Left cardiac atrium (tissue), 4 donors: ENCODE measurements at regions not wholly inside any gene's neighbourhood (a gene's known extent, or its start where the extent isn't known, plus 50 kb on each side); places are given as distances from the start of the nearest gene placed in this dataset.
"Not testable (repeated sequence)": the region's sequence is repeated elsewhere in the genome, so short reads cannot be mapped to it uniquely, and the experiment has no call there.

Experiments used
- ATAC-seq, 2 donors: fragments of 200-7000 bp; cut with Tn5 transposase; one replicate each; pipeline ENCODE4 v1.9.1; 2020; ENCODE audit warnings: mild to moderate bottlenecking in 2 of 2, moderate library complexity in 2 of 2
- DNase-seq: peaks from one replicate; pipeline ENCODE4 v3.0.0-alpha.2; 2020
- intact Hi-C, 2 donors: fragments of 100-400 bp; cut with DNase I; formaldehyde crosslinking; loops; one replicate each; pipeline versions ENCODE4 v1.14.1 to v1.15.1; 2022 to 2023
- donor health status: DM: no; HTN: yes; CAD: no.
- donor health status: DM: no; HTN: yes; CAD: no; lungs with severe emphysema.
- donor health status: DM: yes; HTN: yes; CAD: no.
- donor health status: Dilated cardiomyopathy.

DNA sequence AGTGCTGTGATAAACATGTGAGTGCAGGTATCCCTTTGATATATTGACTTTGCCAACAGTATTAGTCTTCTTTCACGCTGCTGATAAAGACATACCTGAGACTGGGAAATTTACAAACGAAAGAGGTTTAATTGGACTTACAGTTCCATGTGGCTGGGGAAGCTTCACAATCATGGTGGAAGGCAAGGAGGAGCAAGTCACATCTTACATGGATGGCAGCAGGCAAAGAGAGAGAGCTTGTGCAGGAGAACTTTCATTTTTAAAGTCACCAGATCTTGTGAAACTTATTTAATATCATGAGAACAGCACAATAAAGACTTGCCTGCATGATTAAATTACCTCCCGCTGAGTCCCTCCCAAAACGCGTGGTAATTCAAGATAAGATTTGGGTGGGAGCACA lies 277.9 kb upstream of the GCFC2 start:
- intact Hi-C loops, ATAC-seq, DNase-seq: not testable (repeated sequence)

DNA sequence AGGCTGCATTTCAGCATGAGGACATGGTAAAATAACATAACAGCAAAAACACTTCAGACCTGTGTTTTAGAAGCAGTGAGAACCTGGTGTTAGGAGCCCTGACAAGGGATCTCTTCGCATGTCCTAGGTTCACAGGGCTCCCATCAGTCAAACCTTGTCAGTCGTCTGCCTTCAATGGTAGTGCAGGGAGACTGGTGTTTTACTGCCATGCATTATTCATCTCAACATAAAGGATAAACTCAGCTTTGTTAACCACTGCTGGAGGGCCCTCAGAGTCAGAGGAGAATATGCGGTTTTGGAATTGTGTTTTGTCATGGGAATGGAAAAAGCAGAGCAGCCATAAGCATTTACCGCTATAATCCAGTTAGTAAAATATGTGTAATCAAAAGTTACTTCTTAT lies 275.9 kb upstream of the GCFC2 start:
- intact Hi-C loops = no loop called here
- ATAC-seq = no peak
- no peak for DNase-seq

DNA sequence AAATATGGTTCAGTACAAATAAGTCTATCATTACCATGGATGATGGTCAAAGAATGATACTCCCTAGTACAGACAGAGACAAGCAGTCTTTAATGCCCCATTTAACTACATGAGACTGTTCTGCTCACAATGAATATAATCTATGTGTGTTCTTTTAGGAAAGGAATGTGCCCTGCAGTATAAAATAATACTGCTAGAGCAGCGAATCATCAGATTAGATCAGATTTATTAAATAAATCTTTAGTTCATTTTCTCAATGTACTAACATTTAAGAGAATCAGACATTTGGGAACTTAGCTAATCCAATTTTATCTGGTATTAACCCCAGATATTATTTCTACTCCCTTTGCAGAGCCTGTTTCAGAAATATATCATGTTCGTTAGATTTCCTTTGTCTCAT lies 272.0 kb upstream of the GCFC2 start:
- DNase-seq (no peak), ATAC-seq (no peak)
- intact Hi-C loops = no loop called here

DNA sequence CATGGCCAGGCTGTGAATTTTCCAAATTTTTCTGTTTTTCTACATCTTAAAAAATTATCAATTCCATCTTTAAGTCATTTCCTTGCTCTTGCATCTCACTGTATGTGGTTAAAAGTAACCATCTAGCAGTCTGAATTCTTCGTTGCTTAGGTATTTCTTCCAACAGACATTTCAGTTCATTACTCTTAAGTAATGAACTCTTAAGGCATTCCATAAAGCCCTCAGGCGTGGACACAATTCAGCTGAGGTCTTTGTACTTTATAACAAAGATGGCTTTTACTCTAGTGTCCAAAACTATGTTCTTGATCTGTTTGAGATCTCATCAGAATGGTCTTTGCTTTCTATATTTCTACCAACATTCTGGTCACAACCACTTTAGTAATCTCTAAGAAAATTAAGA lies 253.9 kb upstream of the GCFC2 start:
- DNase-seq (no peak), ATAC-seq (no peak)
- intact Hi-C loops = no loop called here

DNA sequence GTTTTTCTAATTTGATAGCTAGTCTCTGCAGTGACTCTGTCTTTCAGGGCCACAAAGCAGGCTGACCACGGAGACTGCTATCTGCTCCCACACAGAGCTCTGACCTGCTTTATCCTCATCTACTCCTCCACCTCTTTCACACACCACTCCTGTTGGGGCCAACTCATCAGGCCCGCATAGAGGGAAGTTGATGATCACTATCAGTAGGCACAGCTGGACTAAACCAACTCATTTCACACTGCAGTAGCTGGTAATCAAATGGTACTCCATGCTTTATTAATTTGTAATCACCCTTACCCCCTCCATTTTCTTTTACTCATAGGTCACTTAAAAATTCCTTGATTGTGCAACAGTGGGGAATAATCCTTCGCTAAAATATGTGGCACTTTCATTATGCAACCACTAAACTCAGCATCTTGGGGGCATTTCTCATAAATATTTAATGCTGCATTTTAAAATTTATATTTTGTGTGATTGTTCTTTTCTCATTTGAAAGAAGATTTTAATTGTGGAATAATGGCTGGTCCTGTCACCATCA lies 249.8 kb upstream of the GCFC2 start:
- DNase-seq (no peak), ATAC-seq (no peak)
- intact Hi-C loops = no loop called here

DNA sequence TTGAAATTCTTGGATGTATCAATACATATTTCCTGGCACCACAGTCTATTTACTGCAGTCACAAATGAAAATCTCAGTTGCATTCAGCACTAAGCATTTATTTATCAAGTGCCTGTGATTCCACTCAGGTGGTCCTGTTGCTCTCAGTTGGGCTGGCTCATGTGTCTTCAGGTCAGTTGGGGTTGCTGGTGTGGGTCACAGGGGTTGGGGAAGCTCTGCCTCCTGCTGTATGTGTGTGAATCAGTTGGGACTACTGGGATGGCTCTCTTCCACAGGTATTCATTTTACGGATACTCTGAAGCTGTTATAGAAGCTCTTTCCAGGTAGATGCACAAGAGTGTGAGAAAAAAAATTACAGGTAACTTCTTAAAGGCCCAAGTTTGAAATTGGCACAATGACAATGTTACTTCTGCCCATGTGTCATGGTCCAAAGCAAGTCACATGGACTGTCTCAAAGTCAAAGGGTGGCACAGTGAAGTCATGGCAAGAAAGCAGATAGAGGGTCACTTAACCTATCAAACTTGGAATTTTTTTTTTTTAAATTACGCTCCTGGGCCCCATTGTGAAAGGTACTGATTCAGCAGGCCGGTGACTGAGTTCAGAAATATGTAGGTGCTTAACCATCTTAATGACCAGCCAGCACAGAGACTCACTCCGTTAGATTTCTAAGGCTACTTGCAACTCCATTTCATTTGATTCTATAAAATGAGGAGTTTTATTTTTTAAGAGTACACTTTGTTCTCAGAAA lies 249.2 kb upstream of the GCFC2 start:
- DNase-seq (no peak), ATAC-seq (no peak)

DNA sequence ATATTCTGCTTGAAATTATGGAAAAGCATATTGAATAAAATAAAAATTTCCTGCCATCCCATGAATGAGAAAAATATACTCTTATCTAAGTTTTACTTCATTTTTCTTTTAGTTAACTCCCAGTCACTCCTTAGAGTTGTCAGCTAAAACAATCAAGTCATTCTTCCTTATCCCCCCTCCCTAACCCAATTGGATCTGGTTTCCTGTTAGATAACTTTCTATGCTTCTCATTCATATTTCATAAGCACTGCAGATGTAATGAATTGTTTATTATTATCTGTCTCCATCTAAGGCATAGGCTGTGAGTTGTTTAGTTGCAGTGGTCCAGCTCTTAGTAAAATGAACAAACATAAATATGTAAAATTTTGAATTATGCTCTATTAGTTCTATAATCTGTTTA lies 244.0 kb upstream of the GCFC2 start:
- intact Hi-C loops = no loop called here
- ATAC-seq = no peak
- no peak for DNase-seq

More for the DNA sequence above, 249.2 kb upstream of the GCFC2 start:
- intact Hi-C loops = no loop called here

DNA sequence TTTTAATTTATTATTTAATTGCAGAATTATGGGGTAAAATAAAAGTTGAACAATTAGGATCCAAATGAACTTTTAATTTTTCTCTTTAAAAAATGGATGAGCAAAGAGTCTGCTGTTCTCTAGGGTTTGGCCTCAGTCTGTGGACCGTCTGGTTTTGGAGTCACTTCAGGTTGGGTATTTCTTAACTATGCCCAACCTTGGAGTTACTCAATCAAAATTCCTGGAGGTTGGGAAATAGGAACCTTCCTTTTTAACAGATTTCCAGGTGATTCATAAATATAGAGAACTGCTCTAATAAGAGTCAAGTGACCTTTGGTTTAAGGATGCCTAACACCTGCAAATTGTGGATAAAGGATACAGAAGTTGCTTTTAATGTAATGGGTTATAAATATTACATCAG lies 241.5 kb upstream of the GCFC2 start:
- ATAC-seq = no peak
- no peak for DNase-seq
- intact Hi-C loops = no loop called here

DNA sequence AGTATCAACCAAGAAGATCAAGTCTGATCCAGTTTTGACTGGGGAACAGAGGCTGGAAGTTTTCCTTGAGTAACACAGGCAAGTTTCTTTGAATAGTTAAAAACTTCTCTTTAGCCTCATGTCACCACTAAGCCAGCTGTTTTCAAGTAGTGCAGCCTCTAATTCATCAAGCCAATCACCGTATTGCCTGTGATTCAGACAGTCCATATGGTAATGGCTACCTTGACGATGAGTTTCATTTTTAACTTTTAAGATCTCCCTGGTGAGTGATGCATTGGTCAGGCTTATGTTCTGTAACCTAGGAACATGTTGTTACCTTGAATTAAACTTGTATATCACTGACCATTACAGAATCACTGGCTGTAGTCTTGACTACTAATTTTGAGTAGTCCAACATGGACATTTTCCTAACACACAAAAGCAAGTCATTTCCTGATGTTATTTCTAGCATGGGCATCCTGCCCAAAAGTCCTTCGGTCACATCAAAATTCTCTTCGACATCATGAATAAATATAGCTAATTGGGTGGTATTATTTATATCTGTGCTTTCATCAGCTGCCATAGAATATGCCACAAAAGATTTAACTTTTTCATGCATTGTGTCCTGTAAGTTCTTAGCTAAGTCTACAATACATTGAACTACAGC lies 238.8 kb upstream of the GCFC2 start:
- no peak for ATAC-seq
- no peak for DNase-seq
- intact Hi-C loops = no loop called here

DNA sequence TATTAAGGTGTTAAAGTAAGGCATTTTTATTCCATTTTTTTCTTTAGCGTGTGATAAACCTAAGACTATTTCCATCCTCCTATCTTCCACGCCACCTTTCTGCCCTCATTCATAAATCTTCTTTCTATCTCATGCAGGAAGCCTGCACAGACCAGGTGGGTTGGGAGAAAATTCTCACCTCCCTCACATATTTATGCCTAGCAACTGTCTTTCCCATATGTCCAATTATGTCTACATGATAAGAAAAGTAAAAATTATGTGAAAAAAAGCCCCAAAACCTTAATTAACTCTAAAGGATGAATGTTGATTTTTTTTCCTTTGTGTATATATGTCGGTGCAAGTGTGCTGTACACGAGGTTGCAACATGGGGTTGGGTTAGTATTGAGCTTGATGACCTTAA lies 225.6 kb upstream of the GCFC2 start:
- intact Hi-C loops = no loop called here
- no peak for ATAC-seq
- DNase-seq = no peak

DNA sequence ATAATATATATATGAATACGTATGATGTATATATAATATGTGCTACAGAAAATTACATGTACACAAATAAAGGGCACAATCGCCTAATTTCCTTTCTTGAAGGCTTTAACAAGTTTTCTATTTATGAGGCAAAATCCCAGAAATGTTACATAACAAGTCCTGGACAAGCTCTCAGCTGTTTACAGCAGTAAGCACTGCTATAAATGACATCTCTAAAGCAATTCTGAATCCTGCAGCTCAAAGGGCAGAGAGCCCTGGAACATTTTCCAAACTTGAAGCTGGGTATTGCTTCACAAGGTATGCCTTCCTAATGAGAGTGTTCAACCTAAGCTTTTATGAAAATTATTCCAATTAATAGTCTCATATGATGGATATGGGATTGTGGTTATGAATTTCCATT lies 222.3 kb upstream of the GCFC2 start:
- no peak for ATAC-seq
- intact Hi-C loops = no loop called here
- no peak for DNase-seq

DNA sequence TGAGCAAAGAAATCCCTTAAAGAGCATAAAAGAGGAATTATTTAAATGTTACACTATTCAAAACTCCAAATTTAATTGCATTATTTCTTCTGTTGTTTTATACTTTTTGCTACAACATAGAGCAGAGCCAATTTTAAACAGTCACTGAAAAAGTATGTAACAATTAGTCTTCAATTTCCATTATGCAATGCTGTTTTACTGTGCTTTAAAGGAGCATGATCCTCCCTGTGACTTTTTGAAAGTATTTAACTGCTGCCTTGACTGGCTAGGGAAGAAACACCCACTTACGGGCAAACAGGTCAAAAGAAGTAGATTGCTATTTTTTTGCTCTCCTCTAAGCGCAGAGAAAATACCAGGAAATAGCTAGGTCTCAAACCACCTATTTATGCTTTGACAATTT lies 217.4 kb upstream of the GCFC2 start:
- intact Hi-C loops = no loop called here
- DNase-seq (no peak), ATAC-seq (no peak)

DNA sequence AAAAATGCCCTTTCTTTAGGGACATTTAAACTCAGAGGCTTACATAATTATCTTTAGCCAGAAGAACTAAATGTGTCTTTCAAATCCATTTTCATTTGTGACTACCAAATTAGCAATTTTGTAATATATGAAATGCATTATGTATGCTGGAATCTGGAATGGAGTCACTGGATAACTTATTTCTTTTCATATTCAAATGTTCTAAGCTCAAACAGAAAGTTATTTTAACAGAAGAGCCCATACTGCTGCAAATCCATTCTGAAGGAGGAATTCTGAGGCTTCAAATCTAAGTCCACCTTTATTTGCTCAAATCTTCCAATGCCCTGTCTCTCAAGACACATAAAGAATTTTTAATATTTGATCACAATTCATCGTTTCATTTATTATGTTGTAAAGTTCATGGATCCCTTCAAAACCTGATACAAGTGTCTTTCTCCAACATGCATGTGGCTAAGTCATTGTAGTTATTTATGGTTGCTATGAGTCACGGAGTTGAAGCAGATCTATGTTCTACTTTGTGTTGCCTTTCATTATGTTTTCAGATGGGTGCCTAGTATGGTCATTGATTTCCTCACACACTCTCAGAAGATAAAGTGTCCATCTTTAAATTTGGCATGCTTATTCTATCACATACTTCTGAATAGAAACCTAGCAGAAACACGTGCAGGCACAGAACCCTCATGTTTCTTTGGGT lies 214.8 kb upstream of the GCFC2 start:
- DNase-seq (no peak), ATAC-seq (no peak)
- intact Hi-C loops = no loop called here

DNA sequence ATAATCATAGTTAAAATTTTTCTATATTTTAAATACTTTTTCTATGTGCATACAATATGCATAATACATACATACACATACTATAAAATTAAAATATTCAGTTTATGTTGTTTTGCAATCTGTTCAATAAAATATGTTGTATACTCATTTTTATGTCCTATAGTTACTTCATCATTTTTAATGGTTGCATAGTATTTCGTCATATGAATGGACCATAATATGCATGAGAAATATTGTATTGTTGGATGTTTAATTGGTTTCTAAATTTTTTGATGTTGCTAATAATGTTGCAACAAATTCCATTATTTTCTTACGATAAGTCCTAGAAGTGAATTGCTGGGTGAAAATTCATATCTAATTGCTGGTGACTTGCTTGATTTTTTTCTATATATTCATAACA lies 211.5 kb upstream of the GCFC2 start:
- no peak for ATAC-seq
- intact Hi-C loops = no loop called here
- no peak for DNase-seq

DNA sequence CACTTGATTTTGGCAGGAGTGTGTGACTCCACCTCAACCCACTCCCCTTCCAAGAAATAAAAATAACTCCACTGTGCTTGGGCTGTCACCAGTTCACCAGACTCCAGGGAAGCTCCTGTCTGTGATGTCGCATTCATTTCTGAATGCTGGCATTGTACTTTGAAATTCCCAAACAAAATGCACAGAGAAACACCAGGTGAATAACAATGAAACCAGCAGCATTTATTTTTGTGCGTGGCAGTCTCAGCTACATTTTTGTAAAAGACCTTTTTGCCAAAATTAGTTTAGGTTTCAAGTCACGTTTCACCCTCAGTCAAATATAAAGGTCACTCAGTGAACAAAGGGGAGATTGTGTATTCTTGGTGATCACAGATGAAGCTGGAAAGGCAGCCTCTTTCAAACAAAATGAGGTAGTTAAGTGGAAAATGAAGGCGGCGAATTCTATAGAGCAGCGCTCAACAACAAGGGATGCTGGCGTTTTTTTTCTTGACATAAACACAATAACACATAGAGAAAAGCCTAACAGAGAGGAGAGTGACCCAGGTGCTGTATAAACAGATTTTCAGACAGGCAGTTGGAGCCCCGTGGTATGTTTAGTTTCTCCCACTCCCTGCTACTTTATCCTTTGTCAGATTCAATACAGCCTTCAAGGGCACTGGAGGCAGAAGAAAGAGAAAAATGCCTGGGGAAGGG lies 210.3 kb upstream of the GCFC2 start:
- intact Hi-C loops = no loop called here
- ATAC-seq = no peak

DNA sequence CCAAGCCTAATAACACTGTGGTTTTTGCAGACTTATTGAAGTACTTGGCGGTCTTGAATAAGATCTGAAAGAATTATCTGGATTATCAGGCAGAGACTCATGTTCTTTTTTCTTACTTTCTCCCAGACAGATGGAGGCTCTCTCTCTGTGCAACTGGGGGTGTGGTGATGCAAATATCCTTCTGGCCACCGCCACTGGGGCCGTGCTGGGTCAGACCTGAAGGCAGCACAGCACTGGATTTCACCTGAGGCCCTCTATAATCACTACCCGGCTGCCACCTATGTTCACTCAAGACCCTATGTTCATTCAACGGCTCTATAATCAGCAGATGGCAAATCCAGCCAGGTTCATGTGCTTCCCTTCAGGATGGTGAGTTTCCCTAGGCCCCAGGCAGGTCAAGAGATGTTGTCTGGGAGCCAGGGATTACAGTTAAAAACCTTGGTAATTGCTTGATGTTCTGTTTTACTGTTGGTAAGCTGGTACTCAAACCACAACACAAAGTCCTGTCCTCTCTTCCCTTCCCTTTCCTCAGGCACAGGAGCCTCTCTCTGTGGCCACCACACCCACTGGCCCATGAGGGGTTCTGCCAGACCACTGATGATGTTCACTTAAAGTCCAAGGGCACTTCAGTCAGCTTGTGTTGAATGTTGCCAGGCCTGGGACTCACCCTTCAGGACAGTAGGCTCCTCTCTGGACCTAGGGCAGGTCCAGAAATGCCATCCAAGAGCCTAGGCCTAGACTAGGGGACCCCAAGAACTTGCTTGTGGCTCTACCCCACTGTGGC lies 205.3 kb upstream of the GCFC2 start:
- intact Hi-C loops = no loop called here
- DNase-seq (no peak), ATAC-seq (no peak)

More for the DNA sequence above, 210.3 kb upstream of the GCFC2 start:
- no peak for DNase-seq

DNA sequence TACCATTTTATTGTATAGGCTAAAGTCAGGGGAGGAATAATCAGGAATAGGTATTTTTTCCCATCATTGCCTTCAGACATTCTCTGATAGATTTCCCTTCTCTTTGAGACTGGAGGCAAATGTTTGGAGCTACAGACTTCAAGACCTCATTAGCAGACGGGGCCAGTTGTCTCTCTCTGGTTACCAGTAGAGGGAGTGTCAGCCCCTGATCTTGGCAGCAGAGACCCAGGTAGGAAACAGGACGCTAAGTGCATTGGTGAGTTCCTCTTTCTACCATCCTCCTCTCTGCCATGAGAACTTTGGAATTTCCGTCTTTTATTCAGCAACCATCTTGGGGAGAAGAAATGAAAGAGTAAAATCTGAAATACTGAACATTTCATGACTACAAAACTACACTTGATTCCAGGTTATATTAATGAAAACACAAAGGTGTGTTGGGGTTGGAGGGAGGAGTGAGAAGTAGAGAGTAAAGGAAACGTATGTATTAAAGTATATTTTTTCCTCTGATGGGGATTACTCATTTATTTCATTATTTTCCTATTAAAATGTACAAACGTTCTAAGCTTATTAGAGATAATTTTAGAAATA lies 186.2 kb upstream of the GCFC2 start:
- intact Hi-C loops = no loop called here
- ATAC-seq = no peak
- DNase-seq = no peak

DNA sequence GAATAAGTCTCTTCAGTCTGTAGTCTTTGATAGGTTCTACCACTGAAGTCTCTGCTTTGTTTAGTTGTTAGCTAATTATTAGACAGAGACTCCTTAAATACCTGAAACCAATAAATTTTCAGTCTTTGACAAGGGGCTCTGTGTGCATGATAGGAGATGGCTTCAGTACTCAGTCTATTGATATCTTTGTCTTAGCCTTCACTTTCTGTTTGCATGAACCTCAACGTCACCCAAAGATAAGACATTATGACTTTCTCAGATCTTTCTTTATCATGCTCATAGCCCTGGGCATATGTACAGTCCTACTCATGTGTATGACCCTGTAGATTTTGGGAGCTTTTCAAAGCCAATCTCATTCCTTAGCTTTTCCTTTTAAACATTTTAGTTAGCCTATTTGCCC lies 183.5 kb upstream of the GCFC2 start:
- intact Hi-C loops = no loop called here
- no peak for DNase-seq
- no peak for ATAC-seq

DNA sequence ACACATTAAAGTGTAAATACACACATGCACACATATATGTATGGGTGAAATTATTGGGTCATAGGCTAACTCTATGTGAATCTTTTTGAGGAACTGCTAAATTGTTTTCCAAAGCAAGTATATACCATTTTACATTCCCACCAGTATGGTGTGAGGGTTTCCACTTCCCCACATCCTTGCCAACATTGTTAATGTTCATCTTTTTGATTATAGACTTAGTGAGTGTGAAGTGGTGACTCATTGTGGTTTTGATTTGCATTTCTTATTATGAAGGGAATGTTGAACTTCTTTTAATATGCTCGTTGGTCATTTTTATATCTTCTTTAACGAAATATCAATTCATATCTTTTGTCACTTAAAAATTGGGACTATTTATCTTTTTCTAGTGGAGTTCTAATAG lies 181.8 kb upstream of the GCFC2 start:
- intact Hi-C loops = no loop called here
- ATAC-seq (no peak), DNase-seq (no peak)
